ENCODE measurements at regions not wholly inside any gene's neighbourhood (a gene's known extent, or its start where the extent isn't known, plus 50 kb on each side); places are given as distances from the start of the nearest gene placed in this dataset.

- Histone ChIP-seq H3K4me2 (no peak overlapping the region), H3K9me3 (no peaks in the 10 kb centered on the region), H3K27me3 (ENCODE audit: insufficient read depth) (no peaks in the 10 kb centered on the region), H4K20me1 (ENCODE audit: insufficient read depth) (no peaks in the 10 kb centered on the region), H3F3A (replicated peaks; ENCODE audit: insufficient read depth) (peaks cover 20% of the 10 kb centered on the region), H3K4me3 (ENCODE audit: low read depth in 2 of 2, low read length in 1 of 2) (no peak overlapping the region), H3K4me1 (ENCODE audit: control insufficient read depth in 1 of 2, insufficient read depth in 2 of 2, low read depth in 1 of 2, low read length in 1 of 2) (peaks cover 0 to 25% of the 10 kb centered on the region in 2 experiments; a peak in 1 of 4 replicates), H3K9ac (no peak overlapping the region), H3K36me3 (replicated peaks in 1 of 2; ENCODE audit: control insufficient read depth in 1 of 2, insufficient read depth in 2 of 2, low read length in 1 of 2) (no peaks in the 10 kb centered on the region), H3K27ac (ENCODE audit: low read depth in 2 of 2, low read length in 1 of 2) (no peak overlapping the region), H3K79me2 (ENCODE audit: insufficient read depth) (no peaks in the 10 kb centered on the region), H3K9me2 (no peaks in the 10 kb centered on the region), H2AFZ (ENCODE audit: low read depth) (peak overlapping the region; percentile 73; the same call in 1 of the 2 replicates)
- TF ChIP-seq RAD21 (IDR thresholded peaks at IDR 0.05; ENCODE audit: low read length): no peak
- no peak for TF ChIP-seq RCOR1 (IDR thresholded peaks at IDR 0.05; ENCODE audit: low read length)
- no peak for TF ChIP-seq TEAD4 (IDR thresholded peaks at IDR 0.05; ENCODE audit: borderline replicate concordance, insufficient read depth)
- TF ChIP-seq FOSL2 (IDR thresholded peaks at IDR 0.05; ENCODE audit: borderline replicate concordance, low read depth): no peak
- TF ChIP-seq, protein P1, sequence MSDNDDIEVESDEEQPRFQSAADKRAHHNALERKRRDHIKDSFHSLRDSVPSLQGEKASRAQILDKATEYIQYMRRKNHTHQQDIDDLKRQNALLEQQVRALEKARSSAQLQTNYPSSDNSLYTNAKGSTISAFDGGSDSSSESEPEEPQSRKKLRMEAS (IDR thresholded peaks at IDR 0.05; ENCODE audit: low read depth): no peak
- TF ChIP-seq FOXM1 (IDR thresholded peaks at IDR 0.05; ENCODE audit: low read depth): no peak
- TF ChIP-seq NRF1 (IDR thresholded peaks at IDR 0.05; ENCODE audit: low read depth, low read length): no peak
- no peak for TF ChIP-seq TAF1 (IDR thresholded peaks at IDR 0.05; ENCODE audit: borderline replicate concordance, low read depth, low read length)
- no peak for TF ChIP-seq TCF12 (IDR thresholded peaks at IDR 0.05)
- TF ChIP-seq EZH2phosphoT487 (IDR thresholded peaks at IDR 0.05; ENCODE audit: borderline replicate concordance, low read depth): no peak
- no peak for TF ChIP-seq GATA2 (CRISPR knock-in tag; IDR thresholded peaks at IDR 0.05)
- no peak for TF ChIP-seq CHD2 (IDR thresholded peaks at IDR 0.05; ENCODE audit: low read length, partially characterized antibody)
- TF ChIP-seq SMC3 (IDR thresholded peaks at IDR 0.05; ENCODE audit: low read depth, low read length): no peak
- no peak for TF ChIP-seq RXRA (IDR thresholded peaks at IDR 0.05; ENCODE audit: borderline replicate concordance, low read depth)
- no peak for TF ChIP-seq RFX5 (IDR thresholded peaks at IDR 0.05; ENCODE audit: low read length)
- TF ChIP-seq JUND (IDR thresholded peaks at IDR 0.05): no peak
- TF ChIP-seq GABPA (IDR thresholded peaks at IDR 0.05; ENCODE audit: low read depth): no peak
- CTCF ChIA-PET: no interaction called here
- 70% methylated on average over 1 of the region's 1 CpG for WGBS (ENCODE audit: low lambda C conversion rate)
- no peak for DNase-seq
- POLR2A ChIA-PET: no interaction called here
These were observed 55.4 kb upstream of the CCBE1 start for GRCh38 chr18:59752666-59753065.

- Histone ChIP-seq H3K4me3 (ENCODE audit: low read depth in 2 of 2, low read length in 1 of 2) (no peak overlapping the region), H4K20me1 (ENCODE audit: insufficient read depth) (no peaks in the 10 kb centered on the region), H3K9me2 (no peaks in the 10 kb centered on the region), H3K79me2 (ENCODE audit: insufficient read depth) (no peaks in the 10 kb centered on the region), H3K27me3 (ENCODE audit: insufficient read depth) (no peaks in the 10 kb centered on the region), H2AFZ (ENCODE audit: low read depth) (no peak overlapping the region), H3K36me3 (replicated peaks in 1 of 2; ENCODE audit: control insufficient read depth in 1 of 2, insufficient read depth in 2 of 2, low read length in 1 of 2) (peaks cover 0 to 4% of the 10 kb centered on the region in 2 experiments), H3F3A (replicated peaks; ENCODE audit: insufficient read depth) (peaks cover 26% of the 10 kb centered on the region), H3K27ac (ENCODE audit: low read depth in 2 of 2, low read length in 1 of 2) (no peak overlapping the region; a peak in 1 of 4 replicates), H3K4me1 (ENCODE audit: control insufficient read depth in 1 of 2, insufficient read depth in 2 of 2, low read depth in 1 of 2, low read length in 1 of 2) (peaks cover 0 to 25% of the 10 kb centered on the region in 2 experiments; a peak in 1 of 4 replicates), H3K9ac (no peak overlapping the region), H3K4me2 (no peak overlapping the region), H3K9me3 (peaks cover 5% of the 10 kb centered on the region; the same call in 1 of the 2 replicates)
- no peak for DNase-seq
- CTCF ChIA-PET: interaction anchor here (0.6 to 1.6 kb wide), 3 partner anchors 13 to 73 kb away, joined by 3 to 6 read pairs (median 3); no protein-coding TSS in a partner anchor
- POLR2A ChIA-PET: no interaction called here
- TF ChIP-seq, protein P1 (IDR thresholded peaks at IDR 0.05; ENCODE audit: low read depth): no peak
- TF ChIP-seq FOSL2 (IDR thresholded peaks at IDR 0.05; ENCODE audit: borderline replicate concordance, low read depth) (no peak), ELF1 (IDR thresholded peaks at IDR 0.05) (no peak), FOXM1 (IDR thresholded peaks at IDR 0.05; ENCODE audit: low read depth) (no peak), SMC3 (IDR thresholded peaks at IDR 0.05; ENCODE audit: low read depth, low read length) (no peak), FOXJ3 (CRISPR knock-in tag; IDR thresholded peaks at IDR 0.05) (no peak), SIN3A (IDR thresholded peaks at IDR 0.05; ENCODE audit: borderline replicate concordance, low read depth, low read length) (no peak)
- TF ChIP-seq, protein P2, sequence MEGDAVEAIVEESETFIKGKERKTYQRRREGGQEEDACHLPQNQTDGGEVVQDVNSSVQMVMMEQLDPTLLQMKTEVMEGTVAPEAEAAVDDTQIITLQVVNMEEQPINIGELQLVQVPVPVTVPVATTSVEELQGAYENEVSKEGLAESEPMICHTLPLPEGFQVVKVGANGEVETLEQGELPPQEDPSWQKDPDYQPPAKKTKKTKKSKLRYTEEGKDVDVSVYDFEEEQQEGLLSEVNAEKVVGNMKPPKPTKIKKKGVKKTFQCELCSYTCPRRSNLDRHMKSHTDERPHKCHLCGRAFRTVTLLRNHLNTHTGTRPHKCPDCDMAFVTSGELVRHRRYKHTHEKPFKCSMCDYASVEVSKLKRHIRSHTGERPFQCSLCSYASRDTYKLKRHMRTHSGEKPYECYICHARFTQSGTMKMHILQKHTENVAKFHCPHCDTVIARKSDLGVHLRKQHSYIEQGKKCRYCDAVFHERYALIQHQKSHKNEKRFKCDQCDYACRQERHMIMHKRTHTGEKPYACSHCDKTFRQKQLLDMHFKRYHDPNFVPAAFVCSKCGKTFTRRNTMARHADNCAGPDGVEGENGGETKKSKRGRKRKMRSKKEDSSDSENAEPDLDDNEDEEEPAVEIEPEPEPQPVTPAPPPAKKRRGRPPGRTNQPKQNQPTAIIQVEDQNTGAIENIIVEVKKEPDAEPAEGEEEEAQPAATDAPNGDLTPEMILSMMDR (IDR thresholded peaks at IDR 0.05): no peak
- TF ChIP-seq, protein P3, sequence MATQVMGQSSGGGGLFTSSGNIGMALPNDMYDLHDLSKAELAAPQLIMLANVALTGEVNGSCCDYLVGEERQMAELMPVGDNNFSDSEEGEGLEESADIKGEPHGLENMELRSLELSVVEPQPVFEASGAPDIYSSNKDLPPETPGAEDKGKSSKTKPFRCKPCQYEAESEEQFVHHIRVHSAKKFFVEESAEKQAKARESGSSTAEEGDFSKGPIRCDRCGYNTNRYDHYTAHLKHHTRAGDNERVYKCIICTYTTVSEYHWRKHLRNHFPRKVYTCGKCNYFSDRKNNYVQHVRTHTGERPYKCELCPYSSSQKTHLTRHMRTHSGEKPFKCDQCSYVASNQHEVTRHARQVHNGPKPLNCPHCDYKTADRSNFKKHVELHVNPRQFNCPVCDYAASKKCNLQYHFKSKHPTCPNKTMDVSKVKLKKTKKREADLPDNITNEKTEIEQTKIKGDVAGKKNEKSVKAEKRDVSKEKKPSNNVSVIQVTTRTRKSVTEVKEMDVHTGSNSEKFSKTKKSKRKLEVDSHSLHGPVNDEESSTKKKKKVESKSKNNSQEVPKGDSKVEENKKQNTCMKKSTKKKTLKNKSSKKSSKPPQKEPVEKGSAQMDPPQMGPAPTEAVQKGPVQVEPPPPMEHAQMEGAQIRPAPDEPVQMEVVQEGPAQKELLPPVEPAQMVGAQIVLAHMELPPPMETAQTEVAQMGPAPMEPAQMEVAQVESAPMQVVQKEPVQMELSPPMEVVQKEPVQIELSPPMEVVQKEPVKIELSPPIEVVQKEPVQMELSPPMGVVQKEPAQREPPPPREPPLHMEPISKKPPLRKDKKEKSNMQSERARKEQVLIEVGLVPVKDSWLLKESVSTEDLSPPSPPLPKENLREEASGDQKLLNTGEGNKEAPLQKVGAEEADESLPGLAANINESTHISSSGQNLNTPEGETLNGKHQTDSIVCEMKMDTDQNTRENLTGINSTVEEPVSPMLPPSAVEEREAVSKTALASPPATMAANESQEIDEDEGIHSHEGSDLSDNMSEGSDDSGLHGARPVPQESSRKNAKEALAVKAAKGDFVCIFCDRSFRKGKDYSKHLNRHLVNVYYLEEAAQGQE (IDR thresholded peaks at IDR 0.05; ENCODE audit: low read depth, low read length): no peak
These were observed 54.0 kb upstream of the CCBE1 start for GRCh38 chr18:59751186-59751585.
